Neural cell (in vitro differentiated cells): ENCODE measurements at regions not wholly inside any gene's neighbourhood (a gene's known extent, or its start where the extent isn't known, plus 50 kb on each side); places are given as distances from the start of the nearest gene placed in this dataset.

Experiments used
- H2AFZ ChIP-seq: fragments of 200-600, 300-800 bp; sonication (generic), shearing (Covaris generic); 2 replicates; pipeline ENCODE4 v1.6.0; 2014; ENCODE audit warnings: low read depth, mild to moderate bottlenecking, antibody characterized with exemption, low read length, moderate library complexity
- H3F3A ChIP-seq: fragments of 200-600 bp; shearing (Covaris generic); 2 replicates; pipeline ENCODE4 v1.6.1; 2016; ENCODE audit warnings: mild to moderate bottlenecking, moderate library complexity, mixed read lengths, antibody characterized with exemption, low read length; ENCODE audit not compliant: insufficient read depth, poor library complexity, severe bottlenecking
- H3K27ac ChIP-seq: fragments of 200-600, 300-800 bp; sonication (generic), shearing (Covaris generic); 2 replicates; pipeline ENCODE4 v1.5.1; 2014; ENCODE audit warnings: mild to moderate bottlenecking, low read length, moderate library complexity
- H3K27me3 ChIP-seq: fragments of 300-800, 200-600 bp; sonication (generic), shearing (Covaris generic); 2 replicates; pipeline ENCODE4 v1.6.0; 2014; ENCODE audit warnings: mild to moderate bottlenecking, low read depth, low read length, moderate library complexity; ENCODE audit not compliant: insufficient read depth
- H3K36me3 ChIP-seq: fragments of 300-800, 200-600 bp; sonication (generic), shearing (Covaris generic); 2 replicates; pipeline ENCODE4 v1.5.1; 2014; ENCODE audit warnings: mild to moderate bottlenecking, antibody characterized with exemption, low read length, moderate library complexity; ENCODE audit not compliant: insufficient read depth
- H3K4me2 ChIP-seq: fragments of 300-800, 200-600 bp; sonication (generic), shearing (Covaris generic); 2 replicates; pipeline ENCODE4 v1.6.0; 2014; ENCODE audit warnings: mild to moderate bottlenecking, low read length
- H3K4me3 ChIP-seq: fragments of 300-800, 200-600 bp; sonication (generic), shearing (Covaris generic); 2 replicates; pipeline ENCODE4 v1.5.1; 2014; ENCODE audit warnings: mild to moderate bottlenecking, low read length, moderate library complexity
- H3K79me2 ChIP-seq: fragments of 200-600 bp; shearing (Covaris generic); replicated peaks from 2 replicates; pipeline ENCODE4 v1.6.0; 2014; ENCODE audit warnings: mild to moderate bottlenecking, low read length, moderate library complexity; ENCODE audit not compliant: insufficient read depth
- H3K9ac ChIP-seq: fragments of 300-800, 200-600 bp; sonication (generic), shearing (Covaris generic); 2 replicates; pipeline ENCODE4 v1.6.1; 2016; ENCODE audit warnings: mild to moderate bottlenecking, low read length, mixed read lengths
- H3K9me2 ChIP-seq: fragments of 200-600 bp; shearing (Covaris generic); 2 replicates; pipeline ENCODE4 v1.6.1; 2016; ENCODE audit warnings: mild to moderate bottlenecking, low read length, mixed read lengths; ENCODE audit not compliant: insufficient read depth
- H3K9me3 ChIP-seq: fragments of 200-600, 300-800 bp; sonication (generic), shearing (Covaris generic); 2 replicates; pipeline ENCODE4 v1.6.1; 2016; ENCODE audit warnings: mild to moderate bottlenecking, mixed run types, low read length, moderate library complexity, mixed read lengths
- H4K20me1 ChIP-seq: fragments of 200-600 bp; shearing (Covaris generic); 2 replicates; pipeline ENCODE4 v1.6.1; 2016; ENCODE audit warnings: mild to moderate bottlenecking, mixed run types; ENCODE audit not compliant: insufficient read depth
- EP300 ChIP-seq: fragments of 450-650 bp; conservative IDR thresholded peaks from 2 replicates; pipeline ENCODE4 v1.6.1; 2014; ENCODE audit warnings: antibody characterized with exemption, mild to moderate bottlenecking, moderate library complexity; ENCODE audit not compliant: poor library complexity, severe bottlenecking
- EZH2 ChIP-seq: fragments of 200-600, 300-800 bp; shearing (Covaris generic), sonication (generic); IDR thresholded peaks from 2 replicates; pipeline ENCODE4 v1.6.1; 2014; ENCODE audit warnings: antibody characterized with exemption, low read length, borderline replicate concordance, mild to moderate bottlenecking; ENCODE audit not compliant: insufficient read depth, poor library complexity, severe bottlenecking
- MXI1 ChIP-seq: fragments of 450-650 bp; conservative IDR thresholded peaks from 2 replicates; pipeline ENCODE4 v1.6.1; 2014; ENCODE audit warnings: antibody characterized with exemption, mild to moderate bottlenecking; ENCODE audit not compliant: poor library complexity, severe bottlenecking
- POLR2AphosphoS5 ChIP-seq: IDR thresholded peaks from 2 replicates; pipeline ENCODE4 v1.6.1; 2012
- RAD21 ChIP-seq: fragments of 450-650 bp; conservative IDR thresholded peaks from 2 replicates; pipeline ENCODE4 v1.6.1; 2014; ENCODE audit warnings: antibody characterized with exemption, mild to moderate bottlenecking, moderate library complexity
- SMC3 ChIP-seq: fragments of 450-650 bp; conservative IDR thresholded peaks from 2 replicates; pipeline ENCODE4 v1.6.1; 2014; ENCODE audit warnings: antibody characterized with exemption, mild to moderate bottlenecking, moderate library complexity; ENCODE audit not compliant: poor library complexity
- TAF1 ChIP-seq: IDR thresholded peaks from 2 replicates; pipeline ENCODE4 v1.6.1; 2012; ENCODE audit warnings: low read depth
- TF ChIP-seq, protein P1 (sequence below): fragments of 450-650 bp; IDR thresholded peaks from 2 replicates; pipeline ENCODE4 v1.5.1; 2014; ENCODE audit warnings: antibody characterized with exemption, mild to moderate bottlenecking, moderate library complexity; ENCODE audit not compliant: poor library complexity, severe bottlenecking
- TF ChIP-seq, protein P2 (sequence below): IDR thresholded peaks from 2 replicates; pipeline ENCODE4 v1.6.1; 2012; ENCODE audit warnings: borderline replicate concordance

DNA sequence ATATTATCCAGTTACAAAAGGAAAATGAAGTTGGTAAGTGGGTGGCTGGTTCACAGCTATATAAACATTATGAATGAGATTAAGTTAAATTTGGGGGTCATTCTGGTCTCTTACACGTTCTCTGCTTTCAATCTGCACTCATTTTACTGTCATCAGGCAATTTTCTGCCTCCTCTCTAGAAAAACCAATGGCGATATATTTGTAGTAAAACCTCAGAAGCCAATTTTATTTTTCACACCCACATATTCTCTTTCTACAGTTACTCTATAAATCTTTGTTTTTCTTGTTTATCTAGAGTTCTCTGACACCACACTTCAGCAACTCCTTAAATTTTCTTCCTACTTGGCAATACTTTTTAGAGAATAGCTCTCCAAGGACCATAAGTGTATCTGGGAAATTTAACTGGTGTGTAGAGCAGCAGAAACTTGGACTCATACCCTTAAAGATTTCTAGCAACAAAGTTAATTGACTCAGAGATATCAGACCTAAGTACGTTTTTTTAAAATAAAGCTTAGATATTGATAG is 926.9 kb downstream of the TMTC2 start:
- TF ChIP-seq, protein P1, sequence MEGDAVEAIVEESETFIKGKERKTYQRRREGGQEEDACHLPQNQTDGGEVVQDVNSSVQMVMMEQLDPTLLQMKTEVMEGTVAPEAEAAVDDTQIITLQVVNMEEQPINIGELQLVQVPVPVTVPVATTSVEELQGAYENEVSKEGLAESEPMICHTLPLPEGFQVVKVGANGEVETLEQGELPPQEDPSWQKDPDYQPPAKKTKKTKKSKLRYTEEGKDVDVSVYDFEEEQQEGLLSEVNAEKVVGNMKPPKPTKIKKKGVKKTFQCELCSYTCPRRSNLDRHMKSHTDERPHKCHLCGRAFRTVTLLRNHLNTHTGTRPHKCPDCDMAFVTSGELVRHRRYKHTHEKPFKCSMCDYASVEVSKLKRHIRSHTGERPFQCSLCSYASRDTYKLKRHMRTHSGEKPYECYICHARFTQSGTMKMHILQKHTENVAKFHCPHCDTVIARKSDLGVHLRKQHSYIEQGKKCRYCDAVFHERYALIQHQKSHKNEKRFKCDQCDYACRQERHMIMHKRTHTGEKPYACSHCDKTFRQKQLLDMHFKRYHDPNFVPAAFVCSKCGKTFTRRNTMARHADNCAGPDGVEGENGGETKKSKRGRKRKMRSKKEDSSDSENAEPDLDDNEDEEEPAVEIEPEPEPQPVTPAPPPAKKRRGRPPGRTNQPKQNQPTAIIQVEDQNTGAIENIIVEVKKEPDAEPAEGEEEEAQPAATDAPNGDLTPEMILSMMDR = no peak
- TF ChIP-seq TAF1 (no peak), POLR2AphosphoS5 (no peak), RAD21 (no peak), MXI1 (no peak), EZH2 (no peak), EP300 (no peak)
- TF ChIP-seq, protein P2, sequence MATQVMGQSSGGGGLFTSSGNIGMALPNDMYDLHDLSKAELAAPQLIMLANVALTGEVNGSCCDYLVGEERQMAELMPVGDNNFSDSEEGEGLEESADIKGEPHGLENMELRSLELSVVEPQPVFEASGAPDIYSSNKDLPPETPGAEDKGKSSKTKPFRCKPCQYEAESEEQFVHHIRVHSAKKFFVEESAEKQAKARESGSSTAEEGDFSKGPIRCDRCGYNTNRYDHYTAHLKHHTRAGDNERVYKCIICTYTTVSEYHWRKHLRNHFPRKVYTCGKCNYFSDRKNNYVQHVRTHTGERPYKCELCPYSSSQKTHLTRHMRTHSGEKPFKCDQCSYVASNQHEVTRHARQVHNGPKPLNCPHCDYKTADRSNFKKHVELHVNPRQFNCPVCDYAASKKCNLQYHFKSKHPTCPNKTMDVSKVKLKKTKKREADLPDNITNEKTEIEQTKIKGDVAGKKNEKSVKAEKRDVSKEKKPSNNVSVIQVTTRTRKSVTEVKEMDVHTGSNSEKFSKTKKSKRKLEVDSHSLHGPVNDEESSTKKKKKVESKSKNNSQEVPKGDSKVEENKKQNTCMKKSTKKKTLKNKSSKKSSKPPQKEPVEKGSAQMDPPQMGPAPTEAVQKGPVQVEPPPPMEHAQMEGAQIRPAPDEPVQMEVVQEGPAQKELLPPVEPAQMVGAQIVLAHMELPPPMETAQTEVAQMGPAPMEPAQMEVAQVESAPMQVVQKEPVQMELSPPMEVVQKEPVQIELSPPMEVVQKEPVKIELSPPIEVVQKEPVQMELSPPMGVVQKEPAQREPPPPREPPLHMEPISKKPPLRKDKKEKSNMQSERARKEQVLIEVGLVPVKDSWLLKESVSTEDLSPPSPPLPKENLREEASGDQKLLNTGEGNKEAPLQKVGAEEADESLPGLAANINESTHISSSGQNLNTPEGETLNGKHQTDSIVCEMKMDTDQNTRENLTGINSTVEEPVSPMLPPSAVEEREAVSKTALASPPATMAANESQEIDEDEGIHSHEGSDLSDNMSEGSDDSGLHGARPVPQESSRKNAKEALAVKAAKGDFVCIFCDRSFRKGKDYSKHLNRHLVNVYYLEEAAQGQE = no peak
- no peak overlapping the region for H3K4me3 ChIP-seq

DNA sequence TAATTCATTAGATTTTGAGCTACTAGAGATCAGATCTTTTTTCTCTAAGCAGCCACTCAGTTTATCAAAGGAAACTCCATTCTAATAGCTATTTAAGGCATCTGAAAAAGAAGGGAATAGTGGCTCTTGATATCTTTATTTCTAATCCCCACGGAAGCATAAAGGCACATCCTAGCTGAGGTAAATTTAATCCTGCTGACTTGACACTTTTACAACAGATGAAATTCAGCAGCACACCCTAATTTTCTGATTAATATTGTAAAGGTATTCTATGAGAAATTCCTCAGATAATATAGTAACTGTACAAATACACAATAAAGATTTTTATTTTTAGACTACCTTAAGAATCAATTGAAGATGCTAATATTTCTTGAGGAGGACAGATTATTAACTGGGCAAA is 916.4 kb downstream of the TMTC2 start:
- H3K4me3 ChIP-seq = no peak overlapping the region
- no peaks in the 10 kb centered on the region for H3K9me3 ChIP-seq
- TF ChIP-seq POLR2AphosphoS5 = no peak
- no peak for TF ChIP-seq MXI1
- TF ChIP-seq, protein P1 = no peak
- no peak for TF ChIP-seq EZH2
- TF ChIP-seq RAD21 = no peak
- TF ChIP-seq, protein P2 = no peak
- no peak for TF ChIP-seq EP300
- no peak for TF ChIP-seq SMC3
- no peak for TF ChIP-seq TAF1

More for the DNA sequence above, 926.9 kb downstream of the TMTC2 start:
- Histone ChIP-seq H3K27me3 (no peaks in the 10 kb centered on the region), H3K27ac (no peak overlapping the region), H4K20me1 (no peaks in the 10 kb centered on the region), H3K9ac (no peak overlapping the region), H3K9me2 (no peaks in the 10 kb centered on the region), H3K36me3 (no peaks in the 10 kb centered on the region), H2AFZ (no peak overlapping the region), H3K9me3 (no peaks in the 10 kb centered on the region), H3F3A (no peaks in the 10 kb centered on the region), H3K4me2 (no peak overlapping the region), H3K79me2 (no peaks in the 10 kb centered on the region)

More for the DNA sequence above, 916.4 kb downstream of the TMTC2 start:
- no peak overlapping the region for H3K27ac ChIP-seq
- H3K4me2 ChIP-seq = no peak overlapping the region
- H3K79me2 ChIP-seq = no peaks in the 10 kb centered on the region
- no peaks in the 10 kb centered on the region for H3F3A ChIP-seq
- no peak overlapping the region for H3K9ac ChIP-seq
- no peak overlapping the region for H2AFZ ChIP-seq
- no peaks in the 10 kb centered on the region for H3K27me3 ChIP-seq
- no peaks in the 10 kb centered on the region for H3K9me2 ChIP-seq
- H3K36me3 ChIP-seq = no peaks in the 10 kb centered on the region
- no peaks in the 10 kb centered on the region for H4K20me1 ChIP-seq
